Activated T-helper 2 cell treated with anti-CD3 and anti-CD28 coated beads, Interferon-gamma antibody, Interleukin-2, Interleukin-4, amounts not matched to agents 10 μg/mL and 5 μg/mL and 100 μg/mL, durations not matched to agents 14 hours and 24 hours and 36 hours (primary cell): ENCODE measurements at regions not wholly inside any gene's neighbourhood (a gene's known extent, or its start where the extent isn't known, plus 50 kb on each side); places are given as distances from the start of the nearest gene placed in this dataset.

ENCODE experiments used
- DNase-seq: peaks from one replicate; pipeline ENCODE4 v3.0.0; 2021; ENCODE audit warnings: low spot score
- H3K27ac Mint-ChIP-seq: one replicate; pipeline ENCODE4 v1.8.0; 2021; ENCODE audit warnings: mixed read lengths
- H3K27me3 Mint-ChIP-seq: one replicate; pipeline ENCODE4 v1.8.0; 2021; ENCODE audit warnings: low read depth, mixed read lengths
- H3K36me3 Mint-ChIP-seq: one replicate; pipeline ENCODE4 v1.8.0; 2021; ENCODE audit warnings: low read depth, mixed read lengths
- H3K4me1 Mint-ChIP-seq: one replicate; pipeline ENCODE4 v1.8.0; 2021; ENCODE audit warnings: low read depth, mixed read lengths
- H3K4me3 Mint-ChIP-seq: one replicate; pipeline ENCODE4 v1.8.0; 2021; ENCODE audit warnings: low read depth, mild to moderate bottlenecking, moderate library complexity, mixed read lengths
- H3K9me3 Mint-ChIP-seq: one replicate; pipeline ENCODE4 v1.8.0; 2021; ENCODE audit warnings: mixed read lengths
- intact Hi-C: fragments of 100-400 bp; cut with micrococcal nuclease; formaldehyde crosslinking; loops from one replicate; pipeline ENCODE4 v1.15.1; 2023

DNA sequence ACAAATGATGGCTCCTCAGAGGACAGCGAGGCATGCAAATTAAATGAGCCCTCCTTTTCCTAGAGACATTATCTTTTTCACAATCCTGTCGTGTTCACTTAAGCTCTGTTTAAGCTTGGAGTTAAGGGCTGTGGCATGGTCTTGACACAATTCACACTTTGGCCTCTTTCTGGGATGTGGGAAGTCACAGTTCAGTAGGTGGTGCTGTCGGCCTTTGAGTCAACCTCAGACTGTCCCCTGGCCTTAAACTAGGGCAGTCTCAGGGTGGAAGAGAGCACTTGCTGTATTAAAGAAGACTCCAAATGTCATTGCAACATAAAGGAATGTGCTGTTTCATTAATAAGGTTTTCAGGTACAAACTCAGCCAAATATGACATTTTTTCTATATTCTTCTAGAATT lies 351.0 kb downstream of the MCTP2 start:
- Mint-ChIP-seq H3K4me1 (peaks cover 31% of the 10 kb centered on the region), H3K9me3 (no peaks in the 10 kb centered on the region), H3K27me3 (peaks cover 73% of the 10 kb centered on the region), H3K4me3 (no peak overlapping the region), H3K36me3 (no peaks in the 10 kb centered on the region), H3K27ac (no peak overlapping the region)
- intact Hi-C loops: loop anchor here (1.0 to 10.0 kb wide), 5 partner anchors 88 to 1772 kb away; no protein-coding TSS in a partner anchor
- no peak for DNase-seq

DNA sequence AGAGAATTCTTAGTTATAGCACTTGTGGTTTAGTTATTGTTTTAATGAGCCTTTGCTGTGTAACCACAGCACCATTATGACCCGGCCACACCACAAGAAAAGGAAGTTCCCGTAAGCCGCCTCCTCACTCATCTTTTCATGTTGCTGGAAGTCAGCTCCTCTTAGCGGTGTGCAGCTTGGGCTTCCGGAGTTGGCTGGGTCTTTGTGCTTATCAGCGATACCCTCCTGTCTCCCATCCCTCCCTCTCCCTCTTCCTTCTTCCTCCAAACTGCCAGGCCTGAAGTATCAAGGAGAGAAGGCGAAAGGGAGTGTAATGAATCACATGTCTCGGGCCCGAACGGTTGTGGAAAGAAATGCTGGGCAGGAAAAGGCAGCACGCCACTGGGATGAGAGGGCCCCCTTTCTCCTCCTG lies 353.5 kb downstream of the MCTP2 start:
- H3K27ac Mint-ChIP-seq: no peak overlapping the region
- peak; percentile 74 for DNase-seq
- peaks cover 31% of the 10 kb centered on the region for H3K4me1 Mint-ChIP-seq
- H3K4me3 Mint-ChIP-seq: peak overlapping the region; percentile 60
- H3K36me3 Mint-ChIP-seq: no peaks in the 10 kb centered on the region
- no peaks in the 10 kb centered on the region for H3K9me3 Mint-ChIP-seq
- peaks cover 79% of the 10 kb centered on the region for H3K27me3 Mint-ChIP-seq
- intact Hi-C loops: loop anchor here (1.0 to 10.0 kb wide), 6 partner anchors 25 to 1770 kb away; no protein-coding TSS in a partner anchor

DNA sequence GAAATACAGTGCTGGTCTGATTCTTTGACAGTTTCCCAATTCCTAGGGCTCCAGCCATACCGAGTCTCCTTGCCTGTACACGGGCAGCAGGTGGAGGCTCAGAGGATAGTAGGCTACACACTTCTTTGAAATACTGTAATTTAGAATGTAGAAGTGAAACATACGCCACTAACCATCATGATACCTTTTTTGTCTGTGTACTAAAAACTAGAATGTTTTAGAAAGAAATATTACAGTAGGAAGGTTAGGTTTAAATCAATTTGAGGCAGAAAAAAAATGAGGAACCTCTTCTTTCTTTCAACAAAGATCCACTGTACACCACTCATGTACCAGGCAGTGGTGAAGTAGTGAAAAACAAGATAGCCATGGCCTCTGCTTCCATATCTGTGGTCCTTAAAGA lies 354.7 kb downstream of the MCTP2 start:
- no peaks in the 10 kb centered on the region for H3K9me3 Mint-ChIP-seq
- H3K4me3 Mint-ChIP-seq: no peak overlapping the region
- no peak for DNase-seq
- intact Hi-C loops: loop anchor here (10.0 kb wide), 3 partner anchors 281 to 1769 kb away; no protein-coding TSS in a partner anchor
- H3K27ac Mint-ChIP-seq: no peak overlapping the region
- H3K36me3 Mint-ChIP-seq: no peaks in the 10 kb centered on the region
- peaks cover 29% of the 10 kb centered on the region for H3K4me1 Mint-ChIP-seq
- H3K27me3 Mint-ChIP-seq: peaks cover 78% of the 10 kb centered on the region

GRCh38 chr15:94587113-94587512 lies 355.8 kb downstream of the MCTP2 start:
- no peak overlapping the region for H3K27ac Mint-ChIP-seq
- H3K4me1 Mint-ChIP-seq: peaks cover 29% of the 10 kb centered on the region
- no peaks in the 10 kb centered on the region for H3K36me3 Mint-ChIP-seq
- intact Hi-C loops: loop anchor here (10.0 kb wide), 3 partner anchors 282 to 1768 kb away; no protein-coding TSS in a partner anchor
- H3K4me3 Mint-ChIP-seq: no peak overlapping the region
- DNase-seq: no peak
- H3K9me3 Mint-ChIP-seq: no peaks in the 10 kb centered on the region
- peaks cover 71% of the 10 kb centered on the region for H3K27me3 Mint-ChIP-seq

DNA sequence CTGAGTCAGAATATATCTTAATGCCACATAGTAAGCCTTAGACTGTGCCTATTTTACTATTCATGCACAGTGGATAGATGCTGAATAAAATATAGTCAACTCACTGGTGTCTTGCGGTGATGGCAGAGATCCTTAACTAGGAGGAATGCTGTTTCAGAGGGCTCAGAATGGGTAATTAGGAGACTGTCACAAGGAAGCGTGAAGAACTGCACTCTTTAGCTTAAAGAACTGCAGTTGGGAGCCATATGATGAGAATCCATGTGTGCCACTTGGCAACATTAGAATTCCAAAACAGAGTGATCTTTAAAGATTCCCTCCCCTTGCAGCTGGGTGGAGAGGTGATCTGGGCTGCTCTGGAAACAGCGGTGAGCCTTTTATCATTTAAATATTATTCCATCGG lies 357.6 kb downstream of the MCTP2 start:
- Mint-ChIP-seq H3K27ac (no peak overlapping the region), H3K27me3 (peaks cover 70% of the 10 kb centered on the region), H3K9me3 (no peaks in the 10 kb centered on the region), H3K4me1 (peaks cover 21% of the 10 kb centered on the region), H3K4me3 (no peak overlapping the region), H3K36me3 (no peaks in the 10 kb centered on the region)
- intact Hi-C loops: loop anchor here (10.0 kb wide), 3 partner anchors 284 to 1766 kb away; no protein-coding TSS in a partner anchor
- no peak for DNase-seq

- no peaks in the 10 kb centered on the region for H3K9me3 Mint-ChIP-seq
- no peak for DNase-seq
- H3K27ac Mint-ChIP-seq: no peak overlapping the region
- H3K27me3 Mint-ChIP-seq: peaks cover 65% of the 10 kb centered on the region
- H3K36me3 Mint-ChIP-seq: no peaks in the 10 kb centered on the region
- no peak overlapping the region for H3K4me3 Mint-ChIP-seq
- intact Hi-C loops: no loop called here
- H3K4me1 Mint-ChIP-seq: peaks cover 2% of the 10 kb centered on the region
Observed at GRCh38 chr15:94592495-94592894, 361.1 kb downstream of the MCTP2 start.

GRCh38 chr15:94596707-94597106 lies 365.3 kb downstream of the MCTP2 start:
- H3K27me3 Mint-ChIP-seq: peaks cover 66% of the 10 kb centered on the region
- no peaks in the 10 kb centered on the region for H3K36me3 Mint-ChIP-seq
- no peak overlapping the region for H3K27ac Mint-ChIP-seq
- intact Hi-C loops: no loop called here
- H3K4me3 Mint-ChIP-seq: no peak overlapping the region
- no peak for DNase-seq
- peaks cover 2% of the 10 kb centered on the region for H3K4me1 Mint-ChIP-seq
- H3K9me3 Mint-ChIP-seq: no peaks in the 10 kb centered on the region

GRCh38 chr15:94600505-94600904 lies 369.1 kb downstream of the MCTP2 start:
- H3K36me3 Mint-ChIP-seq: no peaks in the 10 kb centered on the region
- H3K27me3 Mint-ChIP-seq: peaks cover 62% of the 10 kb centered on the region
- no peaks in the 10 kb centered on the region for H3K9me3 Mint-ChIP-seq
- no peak for DNase-seq
- H3K27ac Mint-ChIP-seq: no peak overlapping the region
- H3K4me1 Mint-ChIP-seq: no peaks in the 10 kb centered on the region
- no peak overlapping the region for H3K4me3 Mint-ChIP-seq
- intact Hi-C loops: no loop called here

- no peak for DNase-seq
- intact Hi-C loops: no loop called here
- H3K9me3 Mint-ChIP-seq: no peaks in the 10 kb centered on the region
- H3K4me1 Mint-ChIP-seq: peaks cover 10% of the 10 kb centered on the region
- no peak overlapping the region for H3K27ac Mint-ChIP-seq
- no peaks in the 10 kb centered on the region for H3K36me3 Mint-ChIP-seq
- no peak overlapping the region for H3K4me3 Mint-ChIP-seq
- peaks cover 71% of the 10 kb centered on the region for H3K27me3 Mint-ChIP-seq
Observed at GRCh38 chr15:94602754-94603470, 371.6 kb downstream of the MCTP2 start.

DNA sequence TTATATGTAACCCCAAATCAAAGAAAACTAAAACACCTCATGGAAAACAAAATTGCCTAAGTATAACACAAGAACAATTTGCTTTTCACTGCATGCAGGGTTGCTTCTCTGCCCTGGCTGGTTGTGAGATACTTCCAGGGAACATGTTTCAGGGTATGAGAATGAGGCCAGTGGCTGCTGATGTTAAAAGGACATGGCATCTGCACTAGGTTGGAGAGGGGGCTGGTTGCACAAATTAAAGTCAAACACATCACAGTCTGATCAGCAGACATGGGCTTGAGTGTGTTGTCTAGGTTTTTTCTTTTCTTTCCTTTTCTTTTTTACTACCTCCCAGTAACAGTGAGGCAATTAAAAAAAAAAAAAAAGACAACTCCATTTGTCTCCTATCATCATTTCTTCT lies 374.9 kb downstream of the MCTP2 start:
- H3K9me3 Mint-ChIP-seq: no peaks in the 10 kb centered on the region
- no peak overlapping the region for H3K4me3 Mint-ChIP-seq
- peaks cover 65% of the 10 kb centered on the region for H3K27me3 Mint-ChIP-seq
- peaks cover 23% of the 10 kb centered on the region for H3K4me1 Mint-ChIP-seq
- no peak overlapping the region for H3K27ac Mint-ChIP-seq
- DNase-seq: no peak
- intact Hi-C loops: no loop called here
- no peaks in the 10 kb centered on the region for H3K36me3 Mint-ChIP-seq

DNA sequence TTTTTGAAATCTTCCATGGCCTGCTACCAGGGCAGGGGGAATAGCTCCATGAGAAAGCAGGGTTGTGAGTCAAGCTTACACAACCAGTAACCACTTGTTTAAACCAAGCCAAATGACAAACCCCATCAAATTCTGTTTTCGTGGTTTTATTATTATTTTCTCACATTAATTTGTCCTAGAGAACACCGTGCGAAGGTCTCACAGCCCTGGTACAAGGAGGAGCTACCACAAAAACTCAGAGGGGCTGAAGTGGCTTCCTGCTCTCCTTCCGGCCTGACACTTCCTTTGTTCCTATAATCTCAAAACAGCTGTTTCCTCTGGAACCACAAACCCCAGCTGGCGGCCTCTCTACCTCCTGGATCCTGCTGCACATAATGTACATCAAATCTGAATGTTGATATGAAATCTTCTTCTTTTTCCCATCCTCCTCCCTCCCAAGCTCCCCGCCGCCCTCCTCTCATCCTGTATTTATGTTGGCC lies 375.9 kb downstream of the MCTP2 start:
- Mint-ChIP-seq H3K27me3 (peaks cover 68% of the 10 kb centered on the region), H3K4me3 (no peak overlapping the region), H3K4me1 (peaks cover 23% of the 10 kb centered on the region), H3K9me3 (no peaks in the 10 kb centered on the region), H3K36me3 (no peaks in the 10 kb centered on the region), H3K27ac (no peak overlapping the region)
- DNase-seq: no peak
- intact Hi-C loops: no loop called here

DNA sequence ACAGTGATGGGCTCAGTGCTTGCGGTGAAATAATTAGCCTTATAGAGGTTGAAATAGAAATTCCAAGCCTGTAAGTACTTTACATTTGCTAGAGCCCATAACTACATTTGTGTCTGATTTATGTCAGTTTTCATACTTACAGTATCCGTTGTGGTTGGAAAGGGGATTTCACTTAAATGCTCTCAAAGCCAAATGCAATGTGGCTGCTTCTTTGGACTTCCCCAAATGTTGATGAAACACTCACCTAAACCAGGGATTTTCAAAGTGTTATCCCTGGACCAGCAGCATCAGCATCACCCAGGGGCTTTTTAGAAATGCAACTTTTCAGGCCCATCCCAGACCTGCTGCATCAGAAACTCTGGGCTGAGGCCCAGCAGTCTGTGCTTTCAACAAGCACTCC lies 378.7 kb downstream of the MCTP2 start:
- Mint-ChIP-seq H3K27ac (no peak overlapping the region), H3K36me3 (no peaks in the 10 kb centered on the region), H3K27me3 (peaks cover 67% of the 10 kb centered on the region), H3K4me3 (no peak overlapping the region), H3K4me1 (peaks cover 23% of the 10 kb centered on the region), H3K9me3 (no peaks in the 10 kb centered on the region)
- no peak for DNase-seq
- intact Hi-C loops: loop anchor here (1.0 kb wide), 1 partner anchor 26 kb away; no protein-coding TSS in a partner anchor

DNA sequence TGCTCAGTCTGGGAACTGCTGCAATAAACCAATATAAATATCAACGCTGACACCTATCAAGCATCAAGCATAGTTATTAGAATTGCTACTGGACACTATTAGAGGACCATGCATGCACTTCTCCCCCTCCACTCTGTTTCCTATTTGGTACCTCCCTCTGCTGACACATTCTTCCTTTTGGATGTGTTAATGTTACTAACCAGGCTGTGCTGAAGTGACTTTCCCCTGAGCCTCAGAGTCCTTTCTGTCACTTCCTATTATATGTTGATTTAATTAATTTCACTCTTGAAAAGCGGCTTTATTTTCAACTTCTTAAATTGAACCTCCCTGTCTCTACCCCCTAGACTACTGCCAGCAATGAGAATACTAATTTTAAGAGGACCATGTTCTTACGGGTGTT lies 379.1 kb downstream of the MCTP2 start:
- intact Hi-C loops: loop anchor here (1.0 kb wide), 1 partner anchor 26 kb away; no protein-coding TSS in a partner anchor
- no peak overlapping the region for H3K27ac Mint-ChIP-seq
- peaks cover 23% of the 10 kb centered on the region for H3K4me1 Mint-ChIP-seq
- peaks cover 67% of the 10 kb centered on the region for H3K27me3 Mint-ChIP-seq
- no peak overlapping the region for H3K4me3 Mint-ChIP-seq
- DNase-seq: no peak
- H3K9me3 Mint-ChIP-seq: no peaks in the 10 kb centered on the region
- no peaks in the 10 kb centered on the region for H3K36me3 Mint-ChIP-seq
